ENCODE measurements at regions not wholly inside any gene's neighbourhood (a gene's known extent, or its start where the extent isn't known, plus 50 kb on each side); places are given as distances from the start of the nearest gene placed in this dataset.
"Not testable (repeated sequence)": the region's sequence is repeated elsewhere in the genome, so short reads cannot be mapped to it uniquely, and the experiment has no call there.

GRCh38 chr12:14032191-14032590, 50.8 kb upstream of the GRIN2B start:
- not testable (repeated sequence) for DNase-seq (ENCODE audit: low read depth)

GRCh38 chr12:14043776-14044175, 62.4 kb upstream of the GRIN2B start:
- no peak for DNase-seq (ENCODE audit: low read depth)

- DNase-seq (ENCODE audit: low read depth), result no peak
Observed at GRCh38 chr12:14048941-14049545, 67.6 kb upstream of the GRIN2B start.

GRCh38 chr12:14057895-14058294, 76.5 kb upstream of the GRIN2B start:
- no peak for DNase-seq (ENCODE audit: low read depth)

GRCh38 chr12:14058717-14059116, 77.3 kb upstream of the GRIN2B start:
- DNase-seq (ENCODE audit: low read depth), result no peak

GRCh38 chr12:14059548-14059947, 78.1 kb upstream of the GRIN2B start:
- no peak for DNase-seq (ENCODE audit: low read depth)

GRCh38 chr12:14065616-14066015, 84.2 kb upstream of the GRIN2B start:
- DNase-seq (ENCODE audit: low read depth), result no peak

- no peak for DNase-seq (ENCODE audit: low read depth)
Observed at GRCh38 chr12:14066021-14066420, 84.6 kb upstream of the GRIN2B start.

GRCh38 chr12:14068961-14069360, 87.6 kb upstream of the GRIN2B start:
- no peak for DNase-seq (ENCODE audit: low read depth)

GRCh38 chr12:14071833-14072232, 90.4 kb upstream of the GRIN2B start:
- no peak for DNase-seq (ENCODE audit: low read depth)

- DNase-seq (ENCODE audit: low read depth), result no peak
Observed at GRCh38 chr12:14072987-14073386, 91.6 kb upstream of the GRIN2B start.

GRCh38 chr12:14075797-14076393, 94.5 kb upstream of the GRIN2B start:
- DNase-seq (ENCODE audit: low read depth), result no peak

GRCh38 chr12:14076538-14076937, 95.1 kb upstream of the GRIN2B start:
- DNase-seq (ENCODE audit: low read depth), result no peak

- no peak for DNase-seq (ENCODE audit: low read depth)
Observed at GRCh38 chr12:14086838-14087237, 105.4 kb upstream of the GRIN2B start.

- no peak for DNase-seq (ENCODE audit: low read depth)
Observed at GRCh38 chr12:14099994-14100393, 118.6 kb upstream of the GRIN2B start.

- not testable (repeated sequence) for DNase-seq (ENCODE audit: low read depth)
Observed at GRCh38 chr12:14101556-14101955, 120.2 kb upstream of the GRIN2B start.

- DNase-seq (ENCODE audit: low read depth), result no peak
Observed at GRCh38 chr12:14111230-14111865, 129.9 kb upstream of the GRIN2B start.

- DNase-seq (ENCODE audit: low read depth), result no peak
Observed at GRCh38 chr12:14113031-14113430, 131.6 kb upstream of the GRIN2B start.

- DNase-seq (ENCODE audit: low read depth), result no peak
Observed at GRCh38 chr12:14126692-14127091, 145.3 kb upstream of the GRIN2B start.

GRCh38 chr12:14129611-14130195, 148.3 kb upstream of the GRIN2B start:
- no peak for DNase-seq (ENCODE audit: low read depth)

GRCh38 chr12:14135996-14136395, 154.6 kb upstream of the GRIN2B start:
- DNase-seq (ENCODE audit: low read depth), result no peak

GRCh38 chr12:14138495-14138894, 157.1 kb upstream of the GRIN2B start:
- DNase-seq (ENCODE audit: low read depth), result no peak

Data from activated T-cell treated with anti-CD3 and anti-CD28 coated beads for 24 hours (primary cell).